H1 (cell line): ENCODE measurements at regions not wholly inside any gene's neighbourhood (a gene's known extent, or its start where the extent isn't known, plus 50 kb on each side); places are given as distances from the start of the nearest gene placed in this dataset.

ENCODE experiments used
- CBX5 ChIP-seq: fragments of 300-800, 300-1000 bp; sonication (generic); IDR thresholded peaks from 2 replicates; pipeline ENCODE4 v1.7.1; 2016; ENCODE audit warnings: antibody characterized with exemption, low read length, low read depth
- HDAC6 ChIP-seq: IDR thresholded peaks from one replicate; pipeline ENCODE4 v1.7.1; 2012; ENCODE audit warnings: low read depth, mild to moderate bottlenecking, inconsistent platforms, low read length, moderate library complexity
- KDM1A ChIP-seq: fragments of 200-600, 300-600 bp; sonication (generic); IDR thresholded peaks from 2 replicates; pipeline ENCODE4 v1.7.1; 2016; ENCODE audit warnings: mild to moderate bottlenecking, low read length, borderline replicate concordance
- RFX5 ChIP-seq: IDR thresholded peaks from 2 replicates; pipeline ENCODE4 v1.6.1; 2011; ENCODE audit warnings: low read depth, low read length, improper control_type of control experiment, borderline replicate concordance
- SP2 ChIP-seq: IDR thresholded peaks from 2 replicates; pipeline ENCODE4 v1.6.1; 2012; ENCODE audit warnings: mild to moderate bottlenecking, low read length, inconsistent platforms
- TF ChIP-seq, protein P1 (sequence below): fragments of 300-600 bp; sonication (generic); IDR thresholded peaks from 2 replicates; pipeline ENCODE4 v1.7.1; 2012; ENCODE audit warnings: low read length, moderate library complexity, mild to moderate bottlenecking, inconsistent platforms; ENCODE audit not compliant: insufficient replicate concordance

DNA sequence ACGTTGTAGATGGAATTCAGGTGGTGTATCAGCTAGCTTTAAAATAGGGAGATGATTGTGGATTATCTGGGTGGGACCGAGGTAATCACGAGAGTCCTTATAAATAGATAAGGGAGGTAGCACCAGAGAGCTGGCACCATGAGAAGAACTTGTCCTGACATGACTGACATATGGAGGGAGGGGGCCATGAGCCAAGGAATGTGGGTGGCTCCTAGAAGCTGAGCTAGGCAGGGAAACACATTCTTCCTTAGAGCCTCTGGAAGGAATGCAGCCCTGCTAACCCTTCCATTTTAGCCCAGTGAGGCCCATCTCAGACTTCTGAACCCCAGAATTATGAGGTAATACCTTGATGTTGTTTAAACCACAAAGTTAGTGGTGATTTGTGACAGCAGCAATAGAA is 321.1 kb upstream of the SULF2 start (continued):
- TF ChIP-seq, protein P1, sequence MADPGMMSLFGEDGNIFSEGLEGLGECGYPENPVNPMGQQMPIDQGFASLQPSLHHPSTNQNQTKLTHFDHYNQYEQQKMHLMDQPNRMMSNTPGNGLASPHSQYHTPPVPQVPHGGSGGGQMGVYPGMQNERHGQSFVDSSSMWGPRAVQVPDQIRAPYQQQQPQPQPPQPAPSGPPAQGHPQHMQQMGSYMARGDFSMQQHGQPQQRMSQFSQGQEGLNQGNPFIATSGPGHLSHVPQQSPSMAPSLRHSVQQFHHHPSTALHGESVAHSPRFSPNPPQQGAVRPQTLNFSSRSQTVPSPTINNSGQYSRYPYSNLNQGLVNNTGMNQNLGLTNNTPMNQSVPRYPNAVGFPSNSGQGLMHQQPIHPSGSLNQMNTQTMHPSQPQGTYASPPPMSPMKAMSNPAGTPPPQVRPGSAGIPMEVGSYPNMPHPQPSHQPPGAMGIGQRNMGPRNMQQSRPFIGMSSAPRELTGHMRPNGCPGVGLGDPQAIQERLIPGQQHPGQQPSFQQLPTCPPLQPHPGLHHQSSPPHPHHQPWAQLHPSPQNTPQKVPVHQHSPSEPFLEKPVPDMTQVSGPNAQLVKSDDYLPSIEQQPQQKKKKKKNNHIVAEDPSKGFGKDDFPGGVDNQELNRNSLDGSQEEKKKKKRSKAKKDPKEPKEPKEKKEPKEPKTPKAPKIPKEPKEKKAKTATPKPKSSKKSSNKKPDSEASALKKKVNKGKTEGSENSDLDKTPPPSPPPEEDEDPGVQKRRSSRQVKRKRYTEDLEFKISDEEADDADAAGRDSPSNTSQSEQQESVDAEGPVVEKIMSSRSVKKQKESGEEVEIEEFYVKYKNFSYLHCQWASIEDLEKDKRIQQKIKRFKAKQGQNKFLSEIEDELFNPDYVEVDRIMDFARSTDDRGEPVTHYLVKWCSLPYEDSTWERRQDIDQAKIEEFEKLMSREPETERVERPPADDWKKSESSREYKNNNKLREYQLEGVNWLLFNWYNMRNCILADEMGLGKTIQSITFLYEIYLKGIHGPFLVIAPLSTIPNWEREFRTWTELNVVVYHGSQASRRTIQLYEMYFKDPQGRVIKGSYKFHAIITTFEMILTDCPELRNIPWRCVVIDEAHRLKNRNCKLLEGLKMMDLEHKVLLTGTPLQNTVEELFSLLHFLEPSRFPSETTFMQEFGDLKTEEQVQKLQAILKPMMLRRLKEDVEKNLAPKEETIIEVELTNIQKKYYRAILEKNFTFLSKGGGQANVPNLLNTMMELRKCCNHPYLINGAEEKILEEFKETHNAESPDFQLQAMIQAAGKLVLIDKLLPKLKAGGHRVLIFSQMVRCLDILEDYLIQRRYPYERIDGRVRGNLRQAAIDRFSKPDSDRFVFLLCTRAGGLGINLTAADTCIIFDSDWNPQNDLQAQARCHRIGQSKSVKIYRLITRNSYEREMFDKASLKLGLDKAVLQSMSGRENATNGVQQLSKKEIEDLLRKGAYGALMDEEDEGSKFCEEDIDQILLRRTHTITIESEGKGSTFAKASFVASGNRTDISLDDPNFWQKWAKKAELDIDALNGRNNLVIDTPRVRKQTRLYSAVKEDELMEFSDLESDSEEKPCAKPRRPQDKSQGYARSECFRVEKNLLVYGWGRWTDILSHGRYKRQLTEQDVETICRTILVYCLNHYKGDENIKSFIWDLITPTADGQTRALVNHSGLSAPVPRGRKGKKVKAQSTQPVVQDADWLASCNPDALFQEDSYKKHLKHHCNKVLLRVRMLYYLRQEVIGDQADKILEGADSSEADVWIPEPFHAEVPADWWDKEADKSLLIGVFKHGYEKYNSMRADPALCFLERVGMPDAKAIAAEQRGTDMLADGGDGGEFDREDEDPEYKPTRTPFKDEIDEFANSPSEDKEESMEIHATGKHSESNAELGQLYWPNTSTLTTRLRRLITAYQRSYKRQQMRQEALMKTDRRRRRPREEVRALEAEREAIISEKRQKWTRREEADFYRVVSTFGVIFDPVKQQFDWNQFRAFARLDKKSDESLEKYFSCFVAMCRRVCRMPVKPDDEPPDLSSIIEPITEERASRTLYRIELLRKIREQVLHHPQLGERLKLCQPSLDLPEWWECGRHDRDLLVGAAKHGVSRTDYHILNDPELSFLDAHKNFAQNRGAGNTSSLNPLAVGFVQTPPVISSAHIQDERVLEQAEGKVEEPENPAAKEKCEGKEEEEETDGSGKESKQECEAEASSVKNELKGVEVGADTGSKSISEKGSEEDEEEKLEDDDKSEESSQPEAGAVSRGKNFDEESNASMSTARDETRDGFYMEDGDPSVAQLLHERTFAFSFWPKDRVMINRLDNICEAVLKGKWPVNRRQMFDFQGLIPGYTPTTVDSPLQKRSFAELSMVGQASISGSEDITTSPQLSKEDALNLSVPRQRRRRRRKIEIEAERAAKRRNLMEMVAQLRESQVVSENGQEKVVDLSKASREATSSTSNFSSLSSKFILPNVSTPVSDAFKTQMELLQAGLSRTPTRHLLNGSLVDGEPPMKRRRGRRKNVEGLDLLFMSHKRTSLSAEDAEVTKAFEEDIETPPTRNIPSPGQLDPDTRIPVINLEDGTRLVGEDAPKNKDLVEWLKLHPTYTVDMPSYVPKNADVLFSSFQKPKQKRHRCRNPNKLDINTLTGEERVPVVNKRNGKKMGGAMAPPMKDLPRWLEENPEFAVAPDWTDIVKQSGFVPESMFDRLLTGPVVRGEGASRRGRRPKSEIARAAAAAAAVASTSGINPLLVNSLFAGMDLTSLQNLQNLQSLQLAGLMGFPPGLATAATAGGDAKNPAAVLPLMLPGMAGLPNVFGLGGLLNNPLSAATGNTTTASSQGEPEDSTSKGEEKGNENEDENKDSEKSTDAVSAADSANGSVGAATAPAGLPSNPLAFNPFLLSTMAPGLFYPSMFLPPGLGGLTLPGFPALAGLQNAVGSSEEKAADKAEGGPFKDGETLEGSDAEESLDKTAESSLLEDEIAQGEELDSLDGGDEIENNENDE, result no peak
- TF ChIP-seq HDAC6 (no peak), SP2 (no peak), CBX5 (no peak), RFX5 (no peak), KDM1A (no peak)
